K562 (cell line): ENCODE measurements at regions not wholly inside any gene's neighbourhood (a gene's known extent, or its start where the extent isn't known, plus 50 kb on each side); places are given as distances from the start of the nearest gene placed in this dataset.

Source experiments
- ATAC-seq: fragments of 200-7000 bp; cut with Tn5 transposase; 3 replicates; pipeline ENCODE4 v1.9.1; 2020; ENCODE audit warnings: moderate library complexity
- BruUV-seq: library from RNA; stranded (reverse); fragments of 400-500 nt; replicated peaks from 2 replicates; lab custom pipeline; 2021; lab: Mats Ljungman, UMichigan
- CTCF ChIA-PET: fragments of 300-600 bp; formaldehyde crosslinking; extraction: SDS; loops from one replicate; lab custom pipeline; 2021; ENCODE audit warnings: low intra/inter-chr PET ratio; lab: Yijun Ruan, JAX
- POLR2A ChIA-PET: fragments of 300-600, 350-650 bp; sonication (Branson Sonifier 250); formaldehyde crosslinking; extraction: SDS; loops from one replicate; lab custom pipeline; 2021; ENCODE audit warnings: antibody characterized with exemption, inconsistent platforms; lab: Yijun Ruan, JAX
- DNase-seq, 4 experiments: peaks; one replicate each; pipeline versions ENCODE4 v3.0.0 to v3.0.0-alpha.2; 2011 to 2018; ENCODE audit warnings: low spot score in 3 of 4, mixed read lengths in 3 of 4; ENCODE audit errors: extremely low read depth in 1 of 4
- FAIRE-seq: peaks from 2 replicates; lab custom pipeline; 2011; peaks lifted over from hg19 to GRCh38; lab: Jason Lieb, UNC
- H2AFZ ChIP-seq: 2 replicates; pipeline ENCODE4 v1.6.0; 2011; ENCODE audit warnings: low read depth, low read length, control low read depth, inconsistent platforms
- H3K27ac ChIP-seq: fragments of 200-600 bp; 3 replicates; pipeline ENCODE4 v1.8.0; 2011; ENCODE audit warnings: low read depth, mild to moderate bottlenecking, control low read depth, inconsistent platforms, low read length, moderate library complexity, mixed read lengths; ENCODE audit errors: extremely low read depth
- H3K27me3 ChIP-seq, 2 experiments: fragments of 300-600 bp in 1 of 2; 2 replicates in 1 of 2; 3 replicates in 1 of 2; pipeline versions ENCODE4 v1.6.0 to v1.8.0; 2011; ENCODE audit warnings: inconsistent platforms in 2 of 2, low read length in 2 of 2, mild to moderate bottlenecking in 1 of 2, mixed read lengths in 1 of 2, moderate library complexity in 1 of 2; ENCODE audit not compliant: control insufficient read depth in 2 of 2, insufficient read depth in 2 of 2
- H3K36me3 ChIP-seq: fragments of 300-600 bp; 3 replicates; pipeline ENCODE4 v1.8.0; 2011; ENCODE audit warnings: mild to moderate bottlenecking, low read length, inconsistent platforms; ENCODE audit not compliant: control insufficient read depth, insufficient read depth
- H3K4me1 ChIP-seq, 2 experiments: fragments of 200-600 bp in 1 of 2; replicated peaks in 1 of 2; 2 replicates in 1 of 2; 3 replicates in 1 of 2; pipeline versions ENCODE4 v1.5.1 to v1.8.0; 2011; ENCODE audit warnings: inconsistent platforms in 2 of 2, low read length in 2 of 2, mild to moderate bottlenecking in 1 of 2, mixed read lengths in 1 of 2, moderate library complexity in 1 of 2; ENCODE audit not compliant: control insufficient read depth in 2 of 2, insufficient read depth in 2 of 2
- H3K4me2 ChIP-seq: 2 replicates; pipeline ENCODE4 v1.6.1; 2011; ENCODE audit warnings: low read length, control low read depth, inconsistent platforms, mixed read lengths; ENCODE audit not compliant: insufficient read depth
- H3K4me3 ChIP-seq: fragments of 200-600 bp; sonication (generic), shearing (Covaris generic); 2 replicates; pipeline ENCODE4 v1.5.1; 2016; ENCODE audit warnings: control low read depth, inconsistent platforms
- H3K79me2 ChIP-seq: fragments of 200-600 bp; 3 replicates; pipeline ENCODE4 v1.8.0; 2011; ENCODE audit warnings: low read length, inconsistent platforms; ENCODE audit not compliant: control insufficient read depth, insufficient read depth
- H3K9ac ChIP-seq, 2 experiments: 2 replicates each; pipeline versions ENCODE4 v1.6.0 to v1.6.1; 2011; ENCODE audit warnings: low read depth in 2 of 2, low read length in 2 of 2, control low read depth in 1 of 2, inconsistent platforms in 1 of 2, mild to moderate bottlenecking in 1 of 2, mixed read lengths in 1 of 2; ENCODE audit not compliant: insufficient read depth in 1 of 2
- H3K9me1 ChIP-seq: one replicate; pipeline ENCODE4 v1.6.0; 2011; ENCODE audit warnings: inconsistent platforms, mild to moderate bottlenecking, low read length, moderate library complexity; ENCODE audit not compliant: control insufficient read depth, insufficient read depth
- H3K9me3 ChIP-seq: replicated peaks from 2 replicates; pipeline ENCODE4 v1.5.1; 2011; ENCODE audit warnings: low read depth, low read length, inconsistent platforms; ENCODE audit not compliant: control insufficient read depth, insufficient read depth
- H4K20me1 ChIP-seq: replicated peaks from 2 replicates; pipeline ENCODE4 v1.6.1; 2011; ENCODE audit warnings: low read length, inconsistent platforms, mixed read lengths; ENCODE audit not compliant: control insufficient read depth, insufficient read depth
- DMBX1 ChIP-seq: fragments of 250-450 bp; sonication (Bioruptor Pico); IDR thresholded peaks from 2 replicates; pipeline ENCODE4 v1.8.0; 2022; ENCODE audit warnings: inconsistent platforms, mild to moderate bottlenecking, moderate library complexity, borderline replicate concordance
- EGR1 ChIP-seq: fragments of 450-650 bp; conservative IDR thresholded peaks from 2 replicates; pipeline ENCODE4 v1.6.1; 2017; ENCODE audit warnings: mild to moderate bottlenecking
- HNRNPK ChIP-seq: fragments of 200-400 bp; formaldehyde crosslinking; IDR thresholded peaks from one replicate; pipeline ENCODE4 v1.6.1; 2018; ENCODE audit warnings: mild to moderate bottlenecking, low read depth, low read length; ENCODE audit not compliant: poor library complexity, severe bottlenecking
- PML ChIP-seq: IDR thresholded peaks from 2 replicates; pipeline ENCODE4 v1.6.1; 2012; ENCODE audit warnings: low read length, inconsistent platforms
- RBFOX2 ChIP-seq: fragments of 200-400 bp; formaldehyde crosslinking; IDR thresholded peaks from 2 replicates; pipeline ENCODE4 v1.6.1; 2017; ENCODE audit warnings: low read depth, mild to moderate bottlenecking, low read length, moderate library complexity
- YY1 ChIP-seq, 3 experiments: IDR thresholded peaks; 2 replicates each; pipeline ENCODE4 v1.6.1; 2011; ENCODE audit warnings: low read length in 2 of 3, mild to moderate bottlenecking in 2 of 3, moderate library complexity in 2 of 3, borderline replicate concordance in 1 of 3, control low read depth in 1 of 3, low read depth in 1 of 3; ENCODE audit not compliant: insufficient read depth in 3 of 3, insufficient replicate concordance in 2 of 3, control insufficient read depth in 1 of 3, insufficient read length in 1 of 3; ENCODE audit errors: extremely low read depth in 1 of 3
- ZNF79 ChIP-seq: fragments of 250-450 bp; sonication (Bioruptor Pico); IDR thresholded peaks from 2 replicates; pipeline ENCODE4 v1.4.0; 2020; ENCODE audit warnings: low read depth, mild to moderate bottlenecking, moderate library complexity
- WGBS: fragments of 100-300 bp; shearing (Covaris generic); methylation state at CpG from one replicate; pipeline ENCODE4 v1.1.6; 2016; ENCODE audit warnings: low coverage, mixed read lengths; ENCODE audit not compliant: insufficient coverage; ENCODE audit errors: missing lambda C conversion rate; 5-methylcytosine and 5-hydroxymethylcytosine counted together
- in situ Hi-C: fragments of 300-500 bp; cut with MboI; formaldehyde crosslinking; loops from 4 replicates; pipeline ENCODE4 v1.15.0; 2018; ENCODE audit warnings: inconsistent platforms, mixed read lengths
- intact Hi-C: fragments of 100-400 bp; cut with micrococcal nuclease; formaldehyde crosslinking; loops from 2 replicates; pipeline ENCODE4 v1.14.2; 2022
- TF ChIP-seq, protein P1 (sequence below): sonication (generic); formaldehyde crosslinking; IDR thresholded peaks from 2 replicates; pipeline ENCODE4 v1.8.1; 2022; ENCODE audit warnings: missing genetic modification reagents
- TF ChIP-seq, protein P2 (sequence below), 2 experiments: IDR thresholded peaks; 2 replicates each; pipeline ENCODE4 v1.6.1; 2011; ENCODE audit warnings: borderline replicate concordance in 1 of 2, control low read depth in 1 of 2, low read depth in 1 of 2, low read length in 1 of 2, mild to moderate bottlenecking in 1 of 2, mixed read lengths in 1 of 2, moderate library complexity in 1 of 2; ENCODE audit not compliant: insufficient read depth in 1 of 2, insufficient read length in 1 of 2, poor library complexity in 1 of 2, severe bottlenecking in 1 of 2; ENCODE audit errors: extremely low read depth in 1 of 2
- TF ChIP-seq, protein P3 (sequence below): sonication (generic); formaldehyde crosslinking; IDR thresholded peaks from 2 replicates; pipeline ENCODE4 v1.8.0; 2022; ENCODE audit warnings: missing genetic modification reagents, mild to moderate bottlenecking, borderline replicate concordance

DNA sequence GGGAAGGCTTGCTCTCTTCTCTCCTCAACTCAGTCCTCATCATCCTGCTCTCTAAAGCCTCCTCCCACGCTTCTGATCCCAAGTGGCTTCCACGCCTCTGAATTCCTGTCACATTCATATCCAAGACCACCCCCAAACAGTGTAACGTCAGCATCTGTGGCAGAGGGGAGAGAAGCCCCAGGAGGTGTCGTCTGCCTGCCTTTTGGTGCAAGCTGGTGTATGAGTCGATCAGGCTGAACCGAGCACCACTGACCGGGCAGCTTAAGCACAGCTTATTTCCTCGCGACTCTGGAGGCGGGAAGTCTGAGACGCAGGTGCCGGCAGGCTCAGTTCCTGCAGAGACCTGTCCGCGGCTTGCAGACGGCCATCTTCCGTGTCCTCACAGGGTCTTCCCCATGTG, 123.8 kb upstream of the RAB4A start:
- in situ Hi-C loops (no loop called here), intact Hi-C loops (no loop called here)
- ATAC-seq = peak; percentile 45
- Histone ChIP-seq H3K4me3 (no peak overlapping the region), H3K27ac (no peak overlapping the region), H3K79me2 (no peaks in the 10 kb centered on the region), H3K4me1 (peaks cover 17 to 18% of the 10 kb centered on the region in 2 experiments; a peak in 4 of 5 replicates), H3K9ac (no peak overlapping the region), H4K20me1 (peaks cover 19% of the 10 kb centered on the region), H3K27me3 (peaks cover 19 to 54% of the 10 kb centered on the region in 2 experiments; a peak in 4 of 5 replicates), H3K4me2 (no peak overlapping the region; the same call in 1 of the 2 replicates), H3K36me3 (no peaks in the 10 kb centered on the region), H3K9me3 (no peaks in the 10 kb centered on the region), H2AFZ (no peak overlapping the region), H3K9me1 (no peaks in the 10 kb centered on the region)
- FAIRE-seq = no peak
- BruUV-seq = no TSS peak
- no peak for TF ChIP-seq DMBX1 (CRISPR knock-in tag)
- no peak for TF ChIP-seq ZNF79 (CRISPR knock-in tag)
- peak; percentile 31 for TF ChIP-seq EGR1
- no peak for TF ChIP-seq PML
- TF ChIP-seq, protein P1, sequence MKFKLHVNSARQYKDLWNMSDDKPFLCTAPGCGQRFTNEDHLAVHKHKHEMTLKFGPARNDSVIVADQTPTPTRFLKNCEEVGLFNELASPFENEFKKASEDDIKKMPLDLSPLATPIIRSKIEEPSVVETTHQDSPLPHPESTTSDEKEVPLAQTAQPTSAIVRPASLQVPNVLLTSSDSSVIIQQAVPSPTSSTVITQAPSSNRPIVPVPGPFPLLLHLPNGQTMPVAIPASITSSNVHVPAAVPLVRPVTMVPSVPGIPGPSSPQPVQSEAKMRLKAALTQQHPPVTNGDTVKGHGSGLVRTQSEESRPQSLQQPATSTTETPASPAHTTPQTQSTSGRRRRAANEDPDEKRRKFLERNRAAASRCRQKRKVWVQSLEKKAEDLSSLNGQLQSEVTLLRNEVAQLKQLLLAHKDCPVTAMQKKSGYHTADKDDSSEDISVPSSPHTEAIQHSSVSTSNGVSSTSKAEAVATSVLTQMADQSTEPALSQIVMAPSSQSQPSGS (CRISPR knock-in tag) = no peak
- no peak for TF ChIP-seq RBFOX2
- no peak for TF ChIP-seq HNRNPK
- TF ChIP-seq, protein P2, sequence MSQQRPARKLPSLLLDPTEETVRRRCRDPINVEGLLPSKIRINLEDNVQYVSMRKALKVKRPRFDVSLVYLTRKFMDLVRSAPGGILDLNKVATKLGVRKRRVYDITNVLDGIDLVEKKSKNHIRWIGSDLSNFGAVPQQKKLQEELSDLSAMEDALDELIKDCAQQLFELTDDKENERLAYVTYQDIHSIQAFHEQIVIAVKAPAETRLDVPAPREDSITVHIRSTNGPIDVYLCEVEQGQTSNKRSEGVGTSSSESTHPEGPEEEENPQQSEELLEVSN (IDR thresholded peaks at IDR 0.05; ENCODE audit: borderline replicate concordance in 1 of 2, extremely low read depth in 1 of 2, insufficient read depth in 1 of 2, insufficient read length in 1 of 2, low read depth in 1 of 2, low read length in 1 of 2, poor library complexity in 1 of 2, severe bottlenecking in 1 of 2) = peak in 1 of 2 experiments; percentile 42
- TF ChIP-seq YY1 (IDR thresholded peaks at IDR 0.05; ENCODE audit: borderline replicate concordance in 1 of 3, control insufficient read depth in 1 of 3, extremely low read depth in 1 of 3, insufficient read depth in 3 of 3, insufficient read length in 1 of 3, insufficient replicate concordance in 2 of 3, low read depth in 1 of 3, low read length in 2 of 3) = peak in 1 of 3 experiments; percentile 13
- TF ChIP-seq, protein P3, sequence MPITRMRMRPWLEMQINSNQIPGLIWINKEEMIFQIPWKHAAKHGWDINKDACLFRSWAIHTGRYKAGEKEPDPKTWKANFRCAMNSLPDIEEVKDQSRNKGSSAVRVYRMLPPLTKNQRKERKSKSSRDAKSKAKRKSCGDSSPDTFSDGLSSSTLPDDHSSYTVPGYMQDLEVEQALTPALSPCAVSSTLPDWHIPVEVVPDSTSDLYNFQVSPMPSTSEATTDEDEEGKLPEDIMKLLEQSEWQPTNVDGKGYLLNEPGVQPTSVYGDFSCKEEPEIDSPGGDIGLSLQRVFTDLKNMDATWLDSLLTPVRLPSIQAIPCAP (CRISPR knock-in tag) = no peak
- ChIA-PET CTCF (no interaction called here), POLR2A (interaction anchor here (0.6 kb wide), 1 partner anchor 10 kb away, joined by 3 read pairs; no protein-coding TSS in a partner anchor)
- peak in 1 of 4 experiments; percentile 17 for DNase-seq
- 11% methylated on average over 16 of the region's 16 CpGs for WGBS
